ENCODE measurements at regions not wholly inside any gene's neighbourhood (a gene's known extent, or its start where the extent isn't known, plus 50 kb on each side); places are given as distances from the start of the nearest gene placed in this dataset.

- DNase-seq (no peak), ATAC-seq (no peak)
- H3K4me3 ChIP-seq: no peak overlapping the region
- intact Hi-C loops (cut with DNase I): loop anchor here in 1 of 2 donors (5.0 kb wide), 1 partner anchor 108 kb away; no protein-coding TSS in a partner anchor
- no peaks in the 10 kb centered on the region for H3K4me1 ChIP-seq
- no peak for TF ChIP-seq CTCF (IDR thresholded peaks at IDR 0.05)
- peaks cover 0 to 6% of the 10 kb centered on the region in 2 donors for H3K9me3 ChIP-seq
- H3K27ac ChIP-seq: no peak overlapping the region
- peaks cover 0 to 11% of the 10 kb centered on the region in 2 donors for H3K27me3 ChIP-seq
- no peaks in the 10 kb centered on the region for H3K36me3 ChIP-seq
Measured at GRCh38 chr1:53390736-53391135, 62.9 kb upstream of the LRP8 start.

- H3K4me1 ChIP-seq: no peaks in the 10 kb centered on the region
- H3K4me3 ChIP-seq: no peak overlapping the region
- H3K27me3 ChIP-seq: peaks cover 0 to 17% of the 10 kb centered on the region in 2 donors
- no peaks in the 10 kb centered on the region for H3K36me3 ChIP-seq
- no peak for TF ChIP-seq CTCF (IDR thresholded peaks at IDR 0.05)
- H3K27ac ChIP-seq: no peak overlapping the region
- no peak for DNase-seq
- peaks cover 0 to 6% of the 10 kb centered on the region in 2 donors for H3K9me3 ChIP-seq
- no peak for ATAC-seq
- intact Hi-C loops (cut with DNase I): loop anchor here in 1 of 2 donors (5.0 kb wide), 1 partner anchor 109 kb away; no protein-coding TSS in a partner anchor
Measured at GRCh38 chr1:53391296-53391695, 63.4 kb upstream of the LRP8 start.

- no peak for ATAC-seq
- H3K9me3 ChIP-seq: peaks cover 0 to 6% of the 10 kb centered on the region in 2 donors
- no peaks in the 10 kb centered on the region for H3K4me1 ChIP-seq
- H3K36me3 ChIP-seq: no peaks in the 10 kb centered on the region
- no peak for TF ChIP-seq CTCF (IDR thresholded peaks at IDR 0.05)
- H3K27ac ChIP-seq: no peak overlapping the region
- DNase-seq: no peak
- peaks cover 0 to 20% of the 10 kb centered on the region in 2 donors for H3K27me3 ChIP-seq
- no peak overlapping the region for H3K4me3 ChIP-seq
- intact Hi-C loops (cut with DNase I): loop anchor here in 1 of 2 donors (5.0 kb wide), 1 partner anchor 110 kb away; no protein-coding TSS in a partner anchor
Measured at GRCh38 chr1:53391982-53392381, 64.1 kb upstream of the LRP8 start.

GRCh38 chr1:53392460-53392859, 64.6 kb upstream of the LRP8 start:
- Histone ChIP-seq H3K27ac (no peak overlapping the region), H3K36me3 (no peaks in the 10 kb centered on the region), H3K4me1 (no peaks in the 10 kb centered on the region), H3K4me3 (no peak overlapping the region), H3K27me3 (peaks cover 0 to 20% of the 10 kb centered on the region in 2 donors), H3K9me3 (peaks cover 0 to 2% of the 10 kb centered on the region in 2 donors)
- ATAC-seq (no peak), DNase-seq (no peak)
- intact Hi-C loops (cut with DNase I): loop anchor here in 1 of 2 donors (5.0 kb wide), 1 partner anchor 110 kb away; no protein-coding TSS in a partner anchor
- no peak for TF ChIP-seq CTCF (IDR thresholded peaks at IDR 0.05)

GRCh38 chr1:53393325-53393792, 65.5 kb upstream of the LRP8 start:
- Histone ChIP-seq H3K27me3 (peaks cover 0 to 20% of the 10 kb centered on the region in 2 donors), H3K4me3 (no peak overlapping the region), H3K27ac (no peak overlapping the region), H3K36me3 (no peaks in the 10 kb centered on the region), H3K9me3 (no peaks in the 10 kb centered on the region), H3K4me1 (no peaks in the 10 kb centered on the region)
- intact Hi-C loops (cut with DNase I): loop anchor here in 1 of 2 donors (5.0 kb wide), 1 partner anchor 111 kb away; no protein-coding TSS in a partner anchor
- peak; percentile 93 to 95 for TF ChIP-seq CTCF (IDR thresholded peaks at IDR 0.05)
- ATAC-seq (peak; percentile 94), DNase-seq (peak; percentile 62 to 92 (median 76))
